Choroid plexus epithelial cell (primary cell): ENCODE measurements at regions not wholly inside any gene's neighbourhood (a gene's known extent, or its start where the extent isn't known, plus 50 kb on each side); places are given as distances from the start of the nearest gene placed in this dataset.
"Not testable (repeated sequence)": the region's sequence is repeated elsewhere in the genome, so short reads cannot be mapped to it uniquely, and the experiment has no call there.

ENCODE experiments used
- DNase-seq: peaks from one replicate; pipeline ENCODE4 v3.0.0-alpha.2; 2010; ENCODE audit warnings: low read depth
- H3K4me3 ChIP-seq: 2 replicates; pipeline ENCODE4 v1.5.1; 2011; ENCODE audit warnings: low read depth, mild to moderate bottlenecking, control low read depth, low read length, moderate library complexity
- TF ChIP-seq, protein P1 (sequence below): conservative IDR thresholded peaks from 2 replicates; pipeline ENCODE4 v1.5.1; 2011; ENCODE audit warnings: low read depth, mild to moderate bottlenecking, control low read depth, inconsistent platforms, low read length, moderate library complexity

DNA sequence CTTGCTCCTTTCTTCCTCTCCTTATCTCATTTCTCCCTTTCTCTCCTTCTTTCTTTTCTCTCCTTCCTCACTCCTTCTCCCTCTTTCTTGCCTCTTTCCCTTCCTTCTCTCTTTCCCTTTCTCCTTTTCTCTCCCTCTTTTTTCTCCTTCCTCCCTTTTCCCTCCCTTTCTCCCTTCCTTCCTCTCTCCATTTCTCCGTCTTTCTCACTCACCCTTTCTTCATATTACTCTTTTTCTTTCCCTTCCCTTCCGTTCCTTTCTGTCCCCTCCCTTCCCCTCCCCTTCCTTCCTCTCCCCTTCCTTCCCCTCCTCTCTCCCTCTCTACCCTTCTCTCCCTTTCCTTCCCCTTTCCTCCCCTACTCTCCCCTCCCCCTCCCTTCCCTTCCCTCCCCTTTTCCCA is 240.8 kb downstream of the HS3ST3B1 start:
- TF ChIP-seq, protein P1, sequence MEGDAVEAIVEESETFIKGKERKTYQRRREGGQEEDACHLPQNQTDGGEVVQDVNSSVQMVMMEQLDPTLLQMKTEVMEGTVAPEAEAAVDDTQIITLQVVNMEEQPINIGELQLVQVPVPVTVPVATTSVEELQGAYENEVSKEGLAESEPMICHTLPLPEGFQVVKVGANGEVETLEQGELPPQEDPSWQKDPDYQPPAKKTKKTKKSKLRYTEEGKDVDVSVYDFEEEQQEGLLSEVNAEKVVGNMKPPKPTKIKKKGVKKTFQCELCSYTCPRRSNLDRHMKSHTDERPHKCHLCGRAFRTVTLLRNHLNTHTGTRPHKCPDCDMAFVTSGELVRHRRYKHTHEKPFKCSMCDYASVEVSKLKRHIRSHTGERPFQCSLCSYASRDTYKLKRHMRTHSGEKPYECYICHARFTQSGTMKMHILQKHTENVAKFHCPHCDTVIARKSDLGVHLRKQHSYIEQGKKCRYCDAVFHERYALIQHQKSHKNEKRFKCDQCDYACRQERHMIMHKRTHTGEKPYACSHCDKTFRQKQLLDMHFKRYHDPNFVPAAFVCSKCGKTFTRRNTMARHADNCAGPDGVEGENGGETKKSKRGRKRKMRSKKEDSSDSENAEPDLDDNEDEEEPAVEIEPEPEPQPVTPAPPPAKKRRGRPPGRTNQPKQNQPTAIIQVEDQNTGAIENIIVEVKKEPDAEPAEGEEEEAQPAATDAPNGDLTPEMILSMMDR = no peak
- no peak overlapping the region for H3K4me3 ChIP-seq

DNA sequence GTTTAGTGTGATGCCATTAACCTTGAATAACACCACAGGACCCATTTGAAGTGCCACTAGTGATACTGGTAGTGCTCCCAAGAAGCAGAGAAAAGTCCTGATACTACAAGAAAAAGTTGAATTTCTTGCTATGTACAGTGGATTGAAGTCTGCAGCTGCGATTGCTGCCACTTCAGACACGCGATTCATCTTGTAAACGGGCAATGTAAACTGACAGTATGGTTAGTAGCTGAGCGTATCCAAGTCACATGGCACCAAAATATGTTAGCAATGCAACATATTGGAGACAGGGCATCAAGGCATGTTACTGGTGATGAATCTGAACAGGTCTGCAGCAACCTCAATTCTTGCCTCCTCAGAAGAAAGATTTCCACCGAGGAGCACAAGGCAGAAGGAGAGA is 238.9 kb downstream of the HS3ST3B1 start:
- TF ChIP-seq, protein P1 = no peak
- H3K4me3 ChIP-seq = no peak overlapping the region
- DNase-seq = no peak

More for the DNA sequence above, 240.8 kb downstream of the HS3ST3B1 start:
- no peak for DNase-seq

DNA sequence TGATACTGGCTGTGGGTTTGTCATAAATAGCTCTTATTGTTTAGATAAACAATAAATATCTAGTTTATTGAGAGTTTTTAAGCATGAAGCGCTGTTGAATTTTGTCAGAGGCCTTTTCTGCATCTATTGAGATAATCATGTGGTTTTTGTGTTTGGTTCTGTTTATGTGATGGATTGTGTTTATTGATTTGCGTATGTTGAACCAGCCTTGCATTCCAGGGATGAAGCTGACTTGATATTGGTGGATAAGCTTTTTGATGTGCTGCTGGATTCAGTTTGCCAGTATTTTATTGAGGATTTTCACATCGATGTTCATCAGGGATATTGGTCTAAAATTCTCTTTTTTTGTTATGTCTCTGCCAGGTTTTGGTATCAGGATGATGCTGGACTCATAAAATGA is 231.4 kb downstream of the HS3ST3B1 start:
- not testable (repeated sequence) for H3K4me3 ChIP-seq, DNase-seq

DNA sequence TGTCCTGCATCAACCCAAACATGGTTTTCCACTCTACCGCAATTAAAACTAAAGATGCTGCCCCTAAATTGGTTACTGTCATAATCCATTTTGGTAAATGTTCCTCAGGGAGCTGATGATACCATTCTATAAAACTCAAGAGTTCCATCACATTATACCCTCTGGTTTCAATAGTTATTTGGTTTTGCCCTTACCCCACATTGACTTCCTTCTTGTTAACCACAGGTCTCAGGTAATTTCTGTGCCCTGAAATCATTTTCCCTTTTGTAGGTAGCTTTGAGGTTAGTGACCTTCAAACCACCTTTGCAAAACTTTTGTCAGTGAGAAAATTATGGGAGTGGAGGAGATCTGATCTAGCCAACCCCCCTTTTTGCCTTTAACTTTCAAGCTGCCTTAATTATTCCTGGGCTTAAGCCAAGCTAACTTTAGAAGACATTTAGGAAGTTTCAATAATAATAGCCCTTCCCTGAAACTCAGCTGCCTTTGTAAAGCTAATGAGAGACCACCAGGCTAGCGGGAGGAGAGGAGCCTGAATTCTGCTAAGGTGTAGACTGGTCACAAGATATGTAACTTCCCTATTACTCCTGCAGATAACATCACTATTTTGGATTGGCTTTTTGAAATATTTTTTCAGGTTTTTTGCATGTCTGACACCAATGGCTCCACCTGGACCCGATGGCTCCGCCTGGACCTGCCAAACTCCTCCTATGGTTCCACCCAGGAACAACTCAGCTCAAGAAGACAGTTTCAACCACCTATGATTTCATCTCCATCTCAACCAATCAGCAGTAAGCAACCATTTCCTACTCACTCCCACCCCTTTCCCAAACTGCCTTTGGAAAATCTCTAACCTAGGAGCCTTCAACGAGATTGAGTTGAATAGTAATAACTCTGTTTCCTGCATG is 224.9 kb downstream of the HS3ST3B1 start:
- DNase-seq = no peak
- H3K4me3 ChIP-seq = no peak overlapping the region
- TF ChIP-seq, protein P1 = no peak

DNA sequence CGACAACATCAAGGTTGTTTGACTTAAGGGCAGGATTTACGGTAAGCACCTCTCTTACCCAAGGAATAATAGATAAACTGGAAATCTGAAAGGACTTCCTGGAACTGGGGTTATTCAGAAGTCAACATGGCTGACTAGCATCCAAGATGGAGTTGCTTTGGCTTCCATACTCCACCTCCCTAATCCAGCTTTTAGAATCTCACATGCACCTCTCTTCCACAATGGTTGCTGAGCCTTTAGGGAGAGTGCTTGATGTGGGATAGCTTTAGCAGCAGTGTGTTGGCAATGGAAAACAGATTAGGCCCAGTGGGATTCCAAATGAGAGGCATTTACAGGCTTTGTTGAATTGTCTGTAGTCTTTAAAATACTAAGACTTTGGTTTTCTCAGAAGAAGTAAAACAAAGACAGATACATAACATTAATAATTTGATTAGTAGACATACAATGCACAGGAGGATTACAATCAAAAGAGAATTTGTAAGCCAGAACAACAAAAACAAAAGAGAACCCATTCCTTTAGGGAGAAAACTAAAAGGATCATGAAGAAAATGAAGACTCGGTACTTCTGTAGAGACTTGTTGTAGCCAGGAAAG is 222.0 kb downstream of the HS3ST3B1 start:
- TF ChIP-seq, protein P1 = no peak
- DNase-seq = no peak

DNA sequence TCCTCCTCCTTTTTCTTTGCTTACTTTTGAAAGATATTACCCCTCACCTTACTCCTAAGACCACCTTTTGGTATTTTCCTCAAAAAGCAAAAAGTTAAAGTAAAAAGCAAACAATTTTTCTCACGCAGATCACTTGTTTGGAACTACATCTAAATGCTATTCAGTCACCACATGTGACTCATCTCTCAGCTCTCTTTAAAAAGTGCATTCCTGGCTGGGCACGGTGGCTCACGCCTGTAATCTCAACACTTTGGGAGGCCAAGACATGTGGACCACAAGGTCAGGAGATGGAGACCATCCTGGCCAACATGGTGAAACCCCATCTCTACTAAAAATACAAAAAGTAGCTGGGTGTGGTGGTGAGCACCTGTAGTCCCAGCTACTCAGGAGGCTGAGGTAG is 218.0 kb downstream of the HS3ST3B1 start:
- peak; percentile 44 for DNase-seq
- H3K4me3 ChIP-seq = not testable (repeated sequence)

More for the DNA sequence above, 222.0 kb downstream of the HS3ST3B1 start:
- H3K4me3 ChIP-seq = no peak overlapping the region

DNA sequence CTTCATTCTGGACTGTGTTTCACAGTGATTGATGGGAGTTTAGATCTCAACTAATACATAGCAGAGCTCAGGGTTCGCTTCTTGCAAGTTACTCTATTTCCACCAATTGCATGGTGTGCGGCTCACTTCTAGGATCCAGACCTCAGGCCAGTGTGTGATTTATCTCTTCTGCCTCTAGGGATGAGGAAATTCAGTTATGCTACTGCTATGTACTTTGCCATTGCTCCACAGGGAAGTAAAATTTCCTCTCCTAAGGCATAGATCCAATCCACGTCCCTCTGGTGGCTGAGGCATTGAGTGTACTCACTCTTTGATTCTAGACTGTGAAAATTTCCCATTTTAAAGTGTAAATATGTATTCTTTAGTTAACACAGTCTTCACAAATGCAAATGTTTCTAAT is 214.1 kb downstream of the HS3ST3B1 start:
- TF ChIP-seq, protein P1 = peak; percentile 28
- no peak overlapping the region for H3K4me3 ChIP-seq
- peak; percentile 18 for DNase-seq

DNA sequence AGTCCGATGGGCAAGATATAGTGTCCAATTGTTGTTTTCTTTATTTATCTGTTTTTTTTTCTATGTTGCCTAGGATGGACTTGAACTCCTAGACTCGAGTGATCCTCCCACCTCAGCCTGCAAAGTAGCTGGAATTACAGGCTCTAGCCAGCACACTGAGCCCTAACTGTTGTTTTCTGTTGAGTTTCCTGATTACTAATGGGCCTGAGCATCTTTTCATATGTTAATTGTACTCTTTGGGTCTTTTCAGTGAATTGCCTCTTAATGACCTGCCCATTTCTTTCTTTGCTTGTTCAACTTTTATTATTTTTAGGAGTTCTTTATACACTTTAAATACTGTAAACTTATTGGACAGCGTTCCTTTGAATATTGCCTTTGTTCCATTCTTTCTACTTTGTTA is 213.0 kb downstream of the HS3ST3B1 start:
- DNase-seq = no peak
- TF ChIP-seq, protein P1 = no peak
- no peak overlapping the region for H3K4me3 ChIP-seq
